Dedifferentiated amniotic fluid mesenchymal stem cell (primary cell): ENCODE measurements at regions not wholly inside any gene's neighbourhood (a gene's known extent, or its start where the extent isn't known, plus 50 kb on each side); places are given as distances from the start of the nearest gene placed in this dataset.
"Not testable (repeated sequence)": the region's sequence is repeated elsewhere in the genome, so short reads cannot be mapped to it uniquely, and the experiment has no call there.

ENCODE experiments used
- DNase-seq: peaks from one replicate; pipeline ENCODE4 v3.0.0-alpha.2; 2016; ENCODE audit errors: extremely low spot score

GRCh38 chr5:167912941-167913665, 378.3 kb upstream of the WWC1 start:
- DNase-seq = no peak

DNA sequence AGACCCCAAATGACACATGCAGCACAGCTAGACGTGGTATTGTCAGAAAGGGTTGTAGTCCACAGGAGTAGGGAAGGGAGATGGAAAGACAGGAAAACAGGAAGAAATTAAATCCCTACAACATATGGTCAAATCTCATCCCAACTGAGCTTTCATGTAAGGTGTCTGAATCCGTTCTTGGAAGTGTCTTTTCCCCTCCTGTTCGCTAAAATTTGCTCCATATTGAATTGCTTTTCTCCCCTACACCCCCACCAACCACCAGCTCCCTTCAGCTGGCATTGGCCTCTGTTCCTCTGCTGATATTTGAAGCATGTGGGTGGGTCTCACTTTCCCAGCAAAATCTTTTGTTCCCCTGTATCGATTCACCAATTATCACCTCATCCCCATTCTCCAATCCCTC, 376.2 kb upstream of the WWC1 start:
- DNase-seq = no peak

- no peak for DNase-seq
Measured at GRCh38 chr5:167916261-167916691, 375.2 kb upstream of the WWC1 start.

- DNase-seq = no peak
Measured at GRCh38 chr5:167916706-167917105, 374.7 kb upstream of the WWC1 start.

DNA sequence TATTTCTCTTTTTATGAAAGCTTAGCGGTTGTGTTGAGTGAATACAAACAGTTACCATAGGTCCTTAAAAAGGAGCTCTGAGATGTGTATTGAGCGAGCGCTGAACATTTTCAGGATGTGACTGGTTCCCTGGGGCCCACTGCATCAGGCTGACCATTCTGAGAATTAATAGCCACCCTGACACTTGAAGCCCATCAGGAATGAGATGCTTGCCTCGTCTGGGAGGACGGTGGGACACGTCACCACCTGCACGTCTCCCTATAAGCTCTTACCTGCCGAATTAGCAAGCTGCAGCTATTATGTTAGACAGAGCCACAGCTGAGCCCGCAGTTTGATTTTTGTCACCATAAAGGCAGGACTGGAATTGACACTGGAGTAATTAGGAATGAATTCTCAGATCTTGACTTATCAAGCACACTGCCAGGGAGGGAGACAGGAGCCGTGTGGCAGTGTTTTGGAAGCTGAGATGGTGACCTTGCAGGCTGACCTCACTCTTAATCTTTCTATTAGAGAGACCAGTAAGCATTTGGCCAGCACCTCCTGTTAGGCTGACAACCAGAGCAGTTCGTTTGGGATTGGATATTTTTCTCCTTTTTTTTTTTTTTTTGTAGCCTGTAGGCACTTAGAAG, 373.1 kb upstream of the WWC1 start:
- DNase-seq = no peak

- no peak for DNase-seq
Measured at GRCh38 chr5:167918813-167919483, 372.5 kb upstream of the WWC1 start.

- no peak for DNase-seq
Measured at GRCh38 chr5:167920589-167920988, 370.9 kb upstream of the WWC1 start.

DNA sequence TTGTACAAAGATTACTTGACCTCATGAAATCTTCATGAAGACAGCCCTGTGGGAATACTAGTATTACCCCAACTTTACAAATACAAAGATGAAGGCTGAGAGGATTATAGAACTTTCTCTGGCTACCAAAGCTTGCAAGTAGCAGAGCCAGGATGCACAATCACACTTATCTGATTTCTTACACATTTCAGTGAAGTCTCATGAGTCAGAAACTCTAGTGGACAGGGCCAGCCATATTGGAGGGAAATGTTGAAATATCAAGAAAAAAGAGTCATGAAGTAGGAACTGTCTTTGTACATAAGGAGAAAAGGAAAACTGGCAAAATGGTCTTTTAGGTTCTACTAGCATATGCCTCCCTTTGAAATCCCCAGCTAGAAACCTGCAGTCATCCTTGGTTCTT, 369.6 kb upstream of the WWC1 start:
- DNase-seq = no peak

DNA sequence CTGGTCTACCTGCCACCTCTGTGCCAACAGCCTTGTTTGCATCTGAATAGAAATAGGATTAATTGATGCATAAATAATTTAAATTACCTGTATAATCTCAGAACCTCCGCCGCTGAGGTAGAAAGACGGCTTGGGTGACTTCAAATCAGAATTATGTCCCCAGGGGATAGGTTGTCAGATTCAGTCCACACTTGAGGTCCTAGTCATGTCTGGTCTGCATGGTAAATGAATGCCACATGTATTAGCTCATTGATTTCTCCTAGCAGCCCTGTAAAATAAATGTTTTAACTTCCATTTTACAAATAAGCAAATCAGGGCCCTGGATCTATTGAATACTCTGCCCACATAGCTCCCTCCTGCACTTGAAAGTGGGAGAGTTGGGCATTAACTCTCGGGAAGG, 368.0 kb upstream of the WWC1 start:
- no peak for DNase-seq

- DNase-seq = no peak
Measured at GRCh38 chr5:167929841-167930240, 361.6 kb upstream of the WWC1 start.

DNA sequence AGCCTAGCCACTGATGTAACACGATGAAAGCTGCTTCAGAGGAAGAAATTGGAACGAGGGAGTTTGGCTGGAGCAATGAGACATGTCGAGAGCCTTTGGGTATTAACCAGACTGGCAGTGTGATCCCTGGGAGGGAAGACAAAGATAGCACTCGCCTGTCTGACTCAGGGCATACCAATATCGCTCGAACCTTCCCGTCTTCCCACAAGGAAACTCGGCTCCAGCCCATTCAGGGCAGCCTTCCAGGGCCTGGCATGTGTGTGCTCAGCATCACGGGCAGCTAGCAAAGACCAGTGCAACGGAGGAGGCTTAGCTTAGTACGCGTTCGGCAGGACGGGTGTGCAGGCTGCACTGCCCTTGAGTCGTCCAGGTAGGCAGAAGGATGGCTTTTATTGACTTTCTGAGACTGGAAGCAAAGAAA, 356.9 kb upstream of the WWC1 start:
- no peak for DNase-seq

- DNase-seq = no peak
Measured at GRCh38 chr5:167936022-167936421, 355.4 kb upstream of the WWC1 start.

DNA sequence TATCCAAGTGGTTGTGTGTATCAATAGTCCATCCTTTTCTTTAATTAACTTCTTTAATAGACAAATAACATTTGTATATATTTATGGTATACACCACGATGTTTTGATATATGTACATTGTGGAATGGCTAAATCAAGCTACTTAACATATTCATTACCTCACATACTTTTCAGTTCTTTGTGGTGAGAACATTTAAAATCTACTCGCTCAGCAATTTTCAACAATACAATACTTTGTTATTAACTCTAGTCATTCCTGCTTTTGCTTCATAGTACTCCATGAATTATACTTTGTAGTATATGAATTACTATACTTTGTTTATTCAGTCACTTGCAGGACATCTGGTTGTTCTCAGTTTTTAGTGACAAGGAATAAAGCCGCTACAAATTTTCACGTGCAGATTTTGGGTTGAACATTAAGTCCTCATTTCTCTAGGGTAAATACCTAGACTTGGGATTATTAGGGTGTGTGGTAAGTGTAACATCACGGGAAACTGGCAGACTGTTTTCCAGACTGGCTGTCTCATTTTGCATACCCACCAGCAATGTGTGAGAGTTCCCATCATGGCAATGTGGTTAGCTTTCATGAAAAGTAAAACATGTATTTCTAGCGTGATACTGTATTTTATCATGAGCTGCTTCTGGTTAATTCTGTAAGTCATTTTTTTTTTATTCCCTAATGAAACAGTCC, 354.4 kb upstream of the WWC1 start:
- no peak for DNase-seq

- no peak for DNase-seq
Measured at GRCh38 chr5:167937635-167937998, 353.8 kb upstream of the WWC1 start.

GRCh38 chr5:167939686-167940085, 351.8 kb upstream of the WWC1 start:
- no peak for DNase-seq

DNA sequence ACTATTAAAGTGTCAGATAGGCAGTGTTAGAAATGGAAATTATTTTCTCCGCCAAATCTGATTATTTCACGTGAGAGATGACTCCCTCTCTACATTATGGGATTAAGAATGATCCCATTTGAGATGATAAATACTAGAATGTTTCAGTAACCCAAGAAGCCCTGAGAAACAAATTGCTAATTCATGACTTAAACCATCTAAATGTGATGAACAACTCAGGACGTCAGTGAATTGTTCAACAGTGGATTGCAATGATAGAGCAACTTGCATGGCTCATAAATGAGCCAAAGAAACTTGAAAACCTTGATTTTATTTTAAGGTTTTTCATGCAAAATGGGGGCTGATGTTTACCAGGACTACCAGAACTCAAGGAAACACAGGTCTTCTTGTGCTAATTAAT, 350.5 kb upstream of the WWC1 start:
- no peak for DNase-seq

DNA sequence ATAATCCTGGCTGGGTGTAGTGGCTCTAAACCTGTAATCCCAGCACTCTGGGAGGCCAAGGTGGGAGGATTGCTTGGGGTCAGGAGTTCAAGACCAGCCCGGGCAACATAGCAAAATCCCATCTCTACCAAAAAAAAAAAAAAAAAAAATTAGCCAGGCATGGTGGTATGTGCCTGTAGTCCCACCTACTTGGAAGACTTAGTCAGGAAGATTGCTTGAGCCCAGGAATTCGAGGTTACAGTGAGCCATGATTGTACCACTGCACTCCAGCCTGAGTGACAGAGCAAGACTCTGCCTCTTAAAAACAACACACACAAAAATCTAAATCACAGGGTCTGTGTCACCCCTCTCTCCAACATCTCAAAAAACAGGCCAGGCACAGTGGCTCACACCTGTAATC, 349.9 kb upstream of the WWC1 start:
- not testable (repeated sequence) for DNase-seq

- peak; percentile 33 for DNase-seq
Measured at GRCh38 chr5:167943343-167943742, 348.1 kb upstream of the WWC1 start.

GRCh38 chr5:167944121-167944852, 347.2 kb upstream of the WWC1 start:
- no peak for DNase-seq

- DNase-seq = peak; percentile 40
Measured at GRCh38 chr5:167945542-167946384, 345.7 kb upstream of the WWC1 start.

- no peak for DNase-seq
Measured at GRCh38 chr5:167947306-167947705, 344.1 kb upstream of the WWC1 start.
